ENCODE measurements at regions not wholly inside any gene's neighbourhood (a gene's known extent, or its start where the extent isn't known, plus 50 kb on each side); places are given as distances from the start of the nearest gene placed in this dataset.
"Not testable (repeated sequence)": the region's sequence is repeated elsewhere in the genome, so short reads cannot be mapped to it uniquely, and the experiment has no call there.

DNA sequence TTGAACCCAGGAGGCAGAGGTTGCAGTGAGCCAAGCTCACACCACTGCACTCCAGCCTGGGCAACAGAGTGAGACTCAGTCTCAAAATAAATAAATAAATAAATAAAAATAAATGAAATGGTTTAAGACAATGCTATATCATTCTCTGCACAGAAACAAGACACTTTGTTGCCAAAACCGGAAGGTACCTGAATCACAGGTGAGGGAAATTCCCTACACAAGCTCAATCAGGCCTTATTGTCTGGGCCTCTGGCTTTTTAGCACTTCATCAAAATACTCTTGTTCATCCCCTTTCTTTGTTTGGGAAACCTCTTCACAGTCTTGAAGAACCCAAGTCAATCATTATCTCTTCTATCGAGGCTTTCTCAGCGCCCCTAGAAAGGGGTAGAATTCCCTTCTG is 166.1 kb upstream of the NPSR1 start:
- no peak for DNase-seq

- DNase-seq = no peak
Observed at GRCh38 chr7:34493752-34494151, 164.3 kb upstream of the NPSR1 start.

DNA sequence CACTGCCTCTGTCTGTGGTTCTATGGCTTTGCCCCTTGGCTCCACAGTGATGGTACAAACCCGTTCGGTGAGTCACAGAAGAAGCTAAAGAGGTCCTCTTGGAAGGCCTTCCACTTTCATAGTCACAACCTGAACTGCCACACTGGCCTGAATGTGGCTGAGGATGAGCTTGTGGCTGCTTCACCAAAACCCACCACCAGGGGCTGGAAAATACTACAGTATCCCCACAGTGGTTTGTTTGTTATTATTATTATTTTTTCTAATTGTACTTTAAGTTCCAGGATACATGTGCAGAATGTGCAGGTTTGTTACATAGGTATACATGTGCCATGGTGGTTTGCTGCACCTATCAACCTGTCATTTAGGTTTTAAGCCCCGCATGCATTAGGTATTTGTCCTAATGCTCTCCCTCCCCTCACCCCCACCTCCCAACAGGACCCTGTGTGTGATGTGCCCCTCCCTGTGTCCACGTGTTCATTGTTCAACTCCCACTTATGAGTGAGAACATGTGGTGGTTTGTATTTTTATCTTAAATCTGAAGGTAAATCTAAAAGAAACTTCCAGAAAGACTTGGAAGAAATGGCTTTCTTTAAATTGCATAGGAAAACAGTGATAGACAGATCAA is 160.8 kb upstream of the NPSR1 start:
- no peak for DNase-seq

- DNase-seq = no peak
Observed at GRCh38 chr7:34501156-34501555, 156.9 kb upstream of the NPSR1 start.

- no peak for DNase-seq
Observed at GRCh38 chr7:34507191-34507590, 150.8 kb upstream of the NPSR1 start.

DNA sequence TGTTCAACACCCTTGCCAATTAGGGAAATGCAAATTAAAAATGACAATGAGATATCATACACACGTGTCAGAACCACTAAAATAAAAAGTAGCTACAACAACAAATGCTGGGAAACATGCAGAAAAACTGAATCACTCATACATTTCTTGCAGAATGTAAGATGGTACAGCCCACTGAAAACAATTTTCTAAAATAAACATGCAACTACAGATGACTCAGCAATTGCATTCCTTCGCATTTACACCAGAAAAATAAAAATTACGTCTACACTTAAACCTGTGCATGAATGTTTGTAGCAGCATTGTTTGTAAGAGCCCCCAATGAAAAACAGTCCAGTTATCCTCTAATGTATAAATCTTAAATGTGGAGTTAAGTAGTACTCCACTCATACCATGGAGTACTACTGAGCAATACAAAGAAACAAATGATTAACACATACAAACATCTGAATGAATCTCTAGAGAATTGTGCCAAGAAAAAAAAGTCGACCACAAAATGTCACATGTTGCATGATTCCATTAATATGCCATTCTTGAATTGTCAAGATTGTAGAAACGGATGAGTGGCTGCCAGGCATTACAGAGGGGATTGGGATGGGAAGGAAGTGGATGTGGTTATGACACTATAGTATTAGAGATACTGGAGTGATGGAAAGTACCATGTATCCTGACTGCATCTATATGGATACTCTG is 134.6 kb upstream of the NPSR1 start:
- no peak for DNase-seq

GRCh38 chr7:34530259-34530658 is 127.8 kb upstream of the NPSR1 start:
- DNase-seq = no peak

- DNase-seq = no peak
Observed at GRCh38 chr7:34539003-34539402, 119.0 kb upstream of the NPSR1 start.

- no peak for DNase-seq
Observed at GRCh38 chr7:34544621-34545020, 113.4 kb upstream of the NPSR1 start.

GRCh38 chr7:34550996-34551395 is 107.0 kb upstream of the NPSR1 start:
- DNase-seq = no peak

- DNase-seq = no peak
Observed at GRCh38 chr7:34552502-34552901, 105.5 kb upstream of the NPSR1 start.

- no peak for DNase-seq
Observed at GRCh38 chr7:34558022-34558421, 100.0 kb upstream of the NPSR1 start.

DNA sequence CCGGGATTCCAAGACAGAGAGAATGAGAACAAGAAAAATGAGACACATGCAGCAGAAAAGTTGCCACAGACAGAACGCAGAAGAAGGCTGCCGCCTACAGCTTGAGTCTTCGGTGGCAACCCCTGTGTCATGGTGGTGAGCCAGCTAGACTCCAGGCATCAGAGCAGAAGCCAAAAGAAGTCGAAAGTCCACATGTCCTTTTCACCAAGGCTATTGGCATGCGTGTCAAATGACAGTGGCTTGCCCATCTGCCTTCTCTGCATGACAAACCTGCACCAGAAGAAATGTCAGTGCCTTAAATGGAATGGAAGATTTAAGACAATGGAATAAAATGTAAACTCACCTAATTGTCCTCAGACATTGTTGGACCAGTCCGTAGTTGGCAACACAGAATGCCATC is 93.9 kb upstream of the NPSR1 start:
- DNase-seq = no peak

- DNase-seq = no peak
Observed at GRCh38 chr7:34567906-34568305, 90.1 kb upstream of the NPSR1 start.

GRCh38 chr7:34569975-34570699 is 87.9 kb upstream of the NPSR1 start:
- DNase-seq = no peak

DNA sequence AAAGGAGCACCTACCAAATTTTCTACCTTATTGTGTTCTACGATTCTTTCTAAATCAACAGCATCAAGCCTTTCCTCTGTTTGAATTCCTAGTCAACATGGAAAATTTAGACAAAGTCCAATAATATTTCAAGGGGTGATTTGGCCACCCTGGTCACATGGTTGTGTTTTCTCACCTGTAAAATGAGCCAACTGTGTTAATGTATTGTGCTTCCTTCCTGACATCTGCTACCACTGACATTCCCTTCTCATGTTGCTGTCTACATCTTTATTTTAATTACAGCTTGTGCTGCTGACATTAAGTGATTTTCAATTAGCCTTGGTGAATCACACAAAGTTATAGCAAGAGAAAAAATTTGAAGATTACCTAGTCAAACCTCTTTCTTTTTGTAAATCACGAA is 83.0 kb upstream of the NPSR1 start:
- DNase-seq = no peak

DNA sequence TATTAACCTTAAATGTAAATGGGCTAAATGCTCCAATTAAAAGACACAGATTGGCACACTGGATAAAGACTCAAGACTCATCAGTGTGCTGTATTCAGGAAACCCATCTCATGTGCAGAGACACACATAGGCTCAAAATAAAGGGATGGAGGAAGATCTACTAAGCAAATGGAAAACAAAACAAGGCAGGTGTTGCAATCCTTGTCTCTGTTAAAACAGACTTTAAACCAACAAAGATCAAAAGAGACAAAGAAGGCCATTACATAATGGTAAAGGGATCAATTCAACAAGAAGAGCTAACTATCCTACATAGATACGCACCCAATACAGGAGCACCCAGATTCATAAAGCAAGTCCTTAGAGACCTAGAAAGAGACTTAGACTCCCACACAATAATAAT is 80.1 kb upstream of the NPSR1 start:
- not testable (repeated sequence) for DNase-seq

DNA sequence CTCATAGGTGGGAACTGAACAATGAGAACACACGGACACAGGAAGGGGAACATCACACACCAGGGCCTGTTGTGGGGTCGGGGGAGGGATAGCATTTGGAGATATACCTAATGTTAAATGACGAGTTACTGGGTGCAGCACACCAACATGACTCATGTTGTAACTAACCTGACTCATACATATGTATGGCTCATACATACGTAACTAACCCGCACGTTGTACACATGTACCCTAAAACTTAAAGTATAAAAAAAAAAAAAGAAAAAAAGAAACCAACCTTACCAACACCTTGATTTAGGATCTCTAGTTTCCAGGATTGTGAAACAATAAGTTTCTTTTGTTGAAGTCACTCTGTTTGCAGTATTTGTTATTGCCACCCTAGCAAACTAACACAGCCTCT is 76.3 kb upstream of the NPSR1 start:
- not testable (repeated sequence) for DNase-seq

DNA sequence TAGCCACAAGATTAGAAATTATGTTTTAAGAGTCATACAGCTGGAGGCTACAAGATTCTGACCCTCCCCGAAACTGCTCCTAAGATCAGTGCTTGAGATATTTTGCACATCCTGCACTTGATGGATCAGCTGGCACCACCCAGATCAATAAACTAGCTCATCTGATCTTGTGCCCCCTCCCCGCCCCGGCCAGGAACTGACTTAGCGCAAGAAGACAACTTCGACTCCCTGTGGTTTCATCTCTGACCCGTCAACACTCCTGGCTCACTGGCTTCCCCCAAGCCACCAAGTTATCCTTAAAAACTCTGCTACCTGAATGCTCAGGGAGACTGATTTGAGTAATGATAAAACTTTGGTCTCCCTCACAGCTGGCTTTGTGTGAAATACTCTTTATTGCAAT is 73.5 kb upstream of the NPSR1 start:
- DNase-seq = no peak

DNA sequence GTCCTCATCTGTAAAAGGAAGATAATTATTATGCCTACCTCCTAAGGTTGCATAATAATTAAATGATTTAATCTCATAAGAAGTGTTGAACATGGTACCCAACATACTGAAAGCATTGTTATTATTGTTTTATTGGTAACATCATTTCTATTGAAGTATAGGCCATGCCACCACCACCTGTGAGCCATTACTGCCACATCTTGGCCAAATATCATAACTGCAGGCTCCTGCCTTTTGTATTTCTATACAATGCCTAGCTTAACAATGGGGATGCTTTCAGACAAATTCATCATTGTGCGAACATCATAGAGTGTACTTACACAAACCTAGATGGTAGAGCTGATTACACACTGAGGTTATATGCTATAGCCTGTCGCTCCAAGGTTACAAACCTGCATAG is 61.1 kb upstream of the NPSR1 start:
- no peak for DNase-seq

DNA sequence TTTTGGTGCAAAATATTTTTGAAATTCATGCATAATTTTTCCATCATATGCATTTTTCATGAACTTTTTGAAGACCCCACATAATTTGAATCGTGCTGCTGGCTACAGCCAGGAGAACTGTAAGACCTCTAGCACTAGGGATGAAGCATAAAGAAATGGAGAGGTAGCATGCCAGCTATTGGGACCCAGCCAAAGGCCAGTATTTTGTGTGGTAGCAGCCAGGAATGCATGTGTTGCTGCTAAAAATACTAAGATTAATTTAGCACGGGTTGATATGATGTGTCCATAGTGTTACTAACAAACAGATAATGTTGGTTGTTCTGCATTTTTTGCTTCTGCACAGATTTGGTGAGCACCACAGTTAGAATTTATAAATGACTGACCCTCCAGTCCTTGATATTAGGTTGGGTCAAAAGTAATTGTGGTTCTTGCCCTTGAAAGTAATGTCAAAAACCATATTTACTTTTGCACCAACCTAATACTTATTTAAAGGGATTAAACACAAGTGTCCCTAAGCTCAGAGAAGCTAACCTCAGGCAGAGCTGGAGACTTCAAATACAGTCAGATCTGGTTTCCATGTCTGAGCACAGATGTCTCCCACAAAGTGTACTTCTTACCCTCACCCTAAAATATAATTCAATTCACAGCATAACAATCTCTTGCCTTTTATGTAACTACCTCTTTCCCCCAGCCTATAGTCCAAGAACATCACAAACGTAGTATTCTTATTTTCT is 54.1 kb upstream of the NPSR1 start:
- DNase-seq = no peak

All from activated CD4-positive, alpha-beta T cell treated with anti-CD3 and anti-CD28 coated beads, Interleukin-2, amount 50 U/mL, for 4 hours (primary cell).